ENCODE measurements at regions not wholly inside any gene's neighbourhood (a gene's known extent, or its start where the extent isn't known, plus 50 kb on each side); places are given as distances from the start of the nearest gene placed in this dataset.

DNA sequence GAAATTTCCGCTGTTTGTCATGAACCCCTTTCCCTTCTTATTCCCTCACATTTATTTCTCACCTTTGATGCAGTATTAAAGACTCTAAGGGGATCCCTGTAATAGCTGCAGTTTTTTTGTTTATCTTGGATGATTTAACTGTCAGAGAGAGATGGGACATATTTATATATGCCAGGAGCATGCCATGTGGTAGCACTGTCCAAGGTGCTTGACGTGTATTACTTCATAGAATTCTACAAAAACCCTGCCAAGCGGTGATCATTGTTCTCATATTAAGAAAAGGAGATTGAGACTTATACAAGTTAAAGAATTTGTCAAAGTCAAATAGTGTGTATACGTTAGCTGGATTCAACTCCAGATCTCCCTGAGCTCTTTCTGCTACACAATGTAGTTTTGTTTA, 78.2 kb downstream of the SPRY1 start:
- no peak overlapping the region for H3K4me3 ChIP-seq
- H3K27me3 ChIP-seq, result no peaks in the 10 kb centered on the region
- peaks cover 0 to 7% (median 0%) of the 10 kb centered on the region in 4 donors for H3K4me1 ChIP-seq
- TF ChIP-seq, protein P1, sequence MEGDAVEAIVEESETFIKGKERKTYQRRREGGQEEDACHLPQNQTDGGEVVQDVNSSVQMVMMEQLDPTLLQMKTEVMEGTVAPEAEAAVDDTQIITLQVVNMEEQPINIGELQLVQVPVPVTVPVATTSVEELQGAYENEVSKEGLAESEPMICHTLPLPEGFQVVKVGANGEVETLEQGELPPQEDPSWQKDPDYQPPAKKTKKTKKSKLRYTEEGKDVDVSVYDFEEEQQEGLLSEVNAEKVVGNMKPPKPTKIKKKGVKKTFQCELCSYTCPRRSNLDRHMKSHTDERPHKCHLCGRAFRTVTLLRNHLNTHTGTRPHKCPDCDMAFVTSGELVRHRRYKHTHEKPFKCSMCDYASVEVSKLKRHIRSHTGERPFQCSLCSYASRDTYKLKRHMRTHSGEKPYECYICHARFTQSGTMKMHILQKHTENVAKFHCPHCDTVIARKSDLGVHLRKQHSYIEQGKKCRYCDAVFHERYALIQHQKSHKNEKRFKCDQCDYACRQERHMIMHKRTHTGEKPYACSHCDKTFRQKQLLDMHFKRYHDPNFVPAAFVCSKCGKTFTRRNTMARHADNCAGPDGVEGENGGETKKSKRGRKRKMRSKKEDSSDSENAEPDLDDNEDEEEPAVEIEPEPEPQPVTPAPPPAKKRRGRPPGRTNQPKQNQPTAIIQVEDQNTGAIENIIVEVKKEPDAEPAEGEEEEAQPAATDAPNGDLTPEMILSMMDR (IDR thresholded peaks at IDR 0.05), result no peak
- TF ChIP-seq POLR2A (IDR thresholded peaks at IDR 0.05), result no peak
- DNase-seq, result no peak
- H3K36me3 ChIP-seq, result no peaks in the 10 kb centered on the region
- H3K9me3 ChIP-seq, result no peaks in the 10 kb centered on the region
- H3K27ac ChIP-seq, result no peak overlapping the region

DNA sequence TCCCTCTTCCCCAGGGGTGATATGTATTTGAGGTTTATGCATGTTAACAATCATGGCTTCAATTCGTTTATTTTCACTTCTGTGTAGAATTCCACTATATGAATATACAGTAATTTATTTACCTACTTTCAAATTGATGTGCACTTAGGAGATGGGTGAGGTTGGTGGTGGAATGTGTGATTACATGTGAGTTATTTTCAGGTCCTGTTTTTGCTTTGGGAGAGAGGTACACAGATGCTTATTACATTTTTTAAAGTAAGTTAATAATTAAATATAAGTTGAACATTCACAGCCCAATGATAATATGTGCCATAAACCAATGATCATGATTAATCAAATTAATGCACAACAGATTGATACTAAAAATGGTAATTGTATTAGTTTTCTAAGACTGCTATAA, 79.5 kb downstream of the SPRY1 start:
- TF ChIP-seq, protein P1 (IDR thresholded peaks at IDR 0.05), result no peak
- no peak for TF ChIP-seq POLR2A (IDR thresholded peaks at IDR 0.05)
- DNase-seq, result no peak
- H3K27me3 ChIP-seq, result no peaks in the 10 kb centered on the region
- H3K4me1 ChIP-seq, result peaks cover 0 to 7% (median 0%) of the 10 kb centered on the region in 4 donors
- H3K27ac ChIP-seq, result no peak overlapping the region
- H3K4me3 ChIP-seq, result no peak overlapping the region
- H3K9me3 ChIP-seq, result no peaks in the 10 kb centered on the region
- H3K36me3 ChIP-seq, result no peaks in the 10 kb centered on the region

DNA sequence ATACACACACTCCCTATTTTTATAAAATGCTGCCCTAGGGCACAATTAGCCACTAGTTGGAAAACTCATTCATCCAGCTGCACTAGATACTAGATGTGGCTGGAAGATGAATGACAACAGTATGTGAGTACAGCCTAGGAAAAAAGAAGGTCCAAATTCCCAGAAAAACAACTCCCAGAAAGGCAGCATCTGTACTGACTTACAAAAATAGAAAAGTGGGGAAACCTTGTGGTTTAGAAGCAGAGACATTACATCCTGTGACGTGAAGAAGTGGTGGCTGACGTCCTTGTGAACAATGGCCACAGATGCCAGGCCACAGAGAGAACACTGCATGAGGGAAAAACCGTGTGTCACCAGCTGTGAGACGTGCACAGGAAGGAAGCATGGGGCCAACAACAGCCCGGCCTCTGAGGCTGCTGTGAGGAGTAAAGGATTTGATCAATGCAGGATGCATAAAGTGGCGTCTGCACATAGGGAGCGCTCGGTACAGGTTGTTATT, 81.2 kb downstream of the SPRY1 start:
- no peak overlapping the region for H3K27ac ChIP-seq
- no peaks in the 10 kb centered on the region for H3K9me3 ChIP-seq
- peaks cover 0 to 7% (median 0%) of the 10 kb centered on the region in 4 donors for H3K4me1 ChIP-seq
- no peak for TF ChIP-seq POLR2A (IDR thresholded peaks at IDR 0.05)
- TF ChIP-seq, protein P1 (IDR thresholded peaks at IDR 0.05), result no peak
- H3K4me3 ChIP-seq, result no peak overlapping the region
- no peaks in the 10 kb centered on the region for H3K27me3 ChIP-seq
- no peaks in the 10 kb centered on the region for H3K36me3 ChIP-seq
- DNase-seq, result peak in 2 of 3 donors; percentile 36 to 69

DNA sequence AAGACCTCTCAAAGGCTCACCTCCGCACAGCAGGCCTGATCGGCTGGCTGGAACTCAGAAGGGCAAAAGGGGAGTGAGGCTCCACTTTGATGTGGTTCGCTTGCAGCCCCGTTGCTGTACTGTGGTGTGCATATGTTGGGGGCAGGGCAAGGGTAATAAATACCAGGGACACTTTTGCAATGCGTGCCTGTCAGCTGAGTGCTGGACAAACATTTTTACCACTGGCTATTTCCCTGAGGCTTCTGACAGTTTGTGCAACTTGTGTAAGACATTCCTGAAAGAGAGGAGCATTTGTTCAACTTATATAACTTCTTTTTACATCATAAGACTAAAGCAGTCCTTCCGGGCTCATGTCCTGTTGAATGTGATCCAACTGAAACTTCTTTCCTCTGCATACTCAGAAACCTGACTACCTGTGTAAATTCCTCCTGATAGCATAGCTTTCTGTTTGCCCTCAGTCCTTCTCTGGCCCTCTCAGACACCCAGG, 82.3 kb downstream of the SPRY1 start:
- H3K4me1 ChIP-seq, result peaks cover 0 to 7% (median 0%) of the 10 kb centered on the region in 4 donors

DNA sequence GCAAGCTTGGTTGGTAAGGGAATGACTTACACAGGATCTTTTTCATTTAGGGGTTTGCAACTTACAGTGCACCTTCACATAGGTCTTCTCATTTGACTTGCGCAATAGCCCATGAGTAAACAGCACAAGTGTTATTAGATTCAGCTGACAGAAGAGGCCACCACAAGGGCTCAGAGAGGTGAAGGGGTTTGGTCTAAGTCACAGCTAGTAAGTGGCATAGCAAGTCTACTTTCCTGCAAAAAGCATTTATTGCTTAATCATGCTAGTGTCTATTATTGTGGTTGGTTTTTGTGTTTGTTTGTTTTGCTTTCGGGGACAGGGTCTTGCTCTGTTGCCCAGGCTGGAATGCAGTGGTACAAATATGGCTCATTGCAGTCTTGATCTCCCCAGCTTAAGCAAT, 83.3 kb downstream of the SPRY1 start:
- Histone ChIP-seq H3K36me3 (no peaks in the 10 kb centered on the region), H3K9me3 (no peaks in the 10 kb centered on the region), H3K4me3 (no peak overlapping the region), H3K27ac (no peak overlapping the region), H3K4me1 (peaks cover 0 to 7% (median 0%) of the 10 kb centered on the region in 4 donors), H3K27me3 (no peaks in the 10 kb centered on the region)
- DNase-seq, result no peak
- no peak for TF ChIP-seq POLR2A (IDR thresholded peaks at IDR 0.05)
- TF ChIP-seq, protein P1 (IDR thresholded peaks at IDR 0.05), result no peak

More for the DNA sequence above, 82.3 kb downstream of the SPRY1 start:
- no peak for TF ChIP-seq POLR2A (IDR thresholded peaks at IDR 0.05)
- TF ChIP-seq, protein P1 (IDR thresholded peaks at IDR 0.05), result no peak
- Histone ChIP-seq H3K27ac (peak overlapping the region in 1 of 4 donors; percentile 16), H3K36me3 (no peaks in the 10 kb centered on the region), H3K4me3 (no peak overlapping the region), H3K9me3 (no peaks in the 10 kb centered on the region), H3K27me3 (no peaks in the 10 kb centered on the region)
- DNase-seq, result peak in 1 of 3 donors; percentile 49
